ENCODE measurements at regions not wholly inside any gene's neighbourhood (a gene's known extent, or its start where the extent isn't known, plus 50 kb on each side); places are given as distances from the start of the nearest gene placed in this dataset.

DNA sequence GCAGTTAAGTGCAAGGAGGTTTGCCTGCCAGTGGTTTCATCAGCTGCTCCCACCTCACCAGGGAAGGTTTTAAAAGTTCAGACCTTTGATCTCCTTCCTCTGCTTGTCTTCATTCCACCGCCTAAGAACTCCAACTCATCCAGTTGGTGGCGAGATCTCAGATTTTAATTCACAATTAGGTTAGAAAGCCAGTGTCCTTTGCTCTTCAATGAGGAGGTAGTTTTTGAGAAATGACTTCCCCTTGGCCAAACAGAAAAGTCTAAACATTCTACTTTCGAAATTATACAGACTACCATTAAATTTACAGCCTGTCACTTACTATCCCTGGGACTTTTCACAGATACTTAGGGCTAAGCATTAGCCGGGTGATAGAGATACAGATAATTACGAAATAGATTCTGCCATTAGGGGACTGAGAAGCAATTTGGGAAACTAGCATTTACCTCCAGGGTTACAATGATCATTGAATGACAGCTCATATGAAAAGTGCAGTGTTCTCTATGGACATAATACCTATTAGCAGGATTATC, 513.4 kb upstream of the GHITM start:
- no peak overlapping the region for H3K14ac ChIP-seq (ENCODE audit: insufficient read length)
- no peak overlapping the region for H3K4ac ChIP-seq (replicated peaks; ENCODE audit: insufficient read length, low read depth, low read length)
- no peak overlapping the region for H2AK5ac ChIP-seq (ENCODE audit: low read depth, low read length)
- H3K36me3 ChIP-seq (ENCODE audit: control insufficient read depth in 2 of 4, insufficient read depth in 4 of 4, low read length in 3 of 4), result no peaks in the 10 kb centered on the region
- no peaks in the 10 kb centered on the region for H3K4me1 ChIP-seq (replicated peaks in 1 of 4; ENCODE audit: control insufficient read depth in 3 of 4, insufficient read depth in 4 of 4, low read length in 3 of 4)
- DNase-seq (ENCODE audit: low read depth in 1 of 2, low spot score in 2 of 2) (no peak), FAIRE-seq (no peak)
- no peaks in the 10 kb centered on the region for H3K79me1 ChIP-seq (ENCODE audit: low read depth, low read length)
- no peak overlapping the region for H2BK20ac ChIP-seq (ENCODE audit: low read length)
- no peak overlapping the region for H2BK120ac ChIP-seq (replicated peaks; ENCODE audit: low read depth, low read length)
- CTCF ChIA-PET (ENCODE audit: partially characterized antibody), result no interaction called here
- H3K4me2 ChIP-seq (ENCODE audit: insufficient read depth in 1 of 2, low read depth in 2 of 2, low read length in 2 of 2), result no peak overlapping the region
- H4K20me1 ChIP-seq (replicated peaks in 1 of 2; ENCODE audit: control insufficient read depth in 1 of 2, insufficient read depth in 2 of 2, low read length in 2 of 2), result no peaks in the 10 kb centered on the region
- H2BK12ac ChIP-seq (ENCODE audit: low read depth, low read length), result no peak overlapping the region
- no peaks in the 10 kb centered on the region for H3K27me3 ChIP-seq (replicated peaks in 1 of 4; ENCODE audit: control insufficient read depth in 3 of 4, extremely low read depth in 1 of 4, insufficient read depth in 3 of 4, low read length in 3 of 4)
- POLR2A ChIA-PET (ENCODE audit: partially characterized antibody), result no interaction called here
- no peak overlapping the region for H3K9ac ChIP-seq (replicated peaks in 1 of 4; ENCODE audit: extremely low read depth in 1 of 4, low read depth in 3 of 4, low read length in 3 of 4)
- H2BK15ac ChIP-seq (ENCODE audit: low read length), result no peak overlapping the region
- no peak overlapping the region for H4K5ac ChIP-seq (ENCODE audit: insufficient read length, low read depth, low read length)
- no peak overlapping the region for H4K91ac ChIP-seq (replicated peaks; ENCODE audit: insufficient read length, low read length)
- H3K23ac ChIP-seq (ENCODE audit: insufficient read length), result no peak overlapping the region
- H3K9me3 ChIP-seq (ENCODE audit: insufficient read depth in 2 of 2, low read depth in 1 of 2, low read length in 1 of 2), result no peaks in the 10 kb centered on the region
- no peak overlapping the region for H2AFZ ChIP-seq (ENCODE audit: low read length)
- WGBS, 2 experiments (ENCODE audit: extremely low coverage in 1 of 2, insufficient coverage in 1 of 2, insufficient read length in 1 of 2, insufficient replicate concordance in 2 of 2, low coverage in 1 of 2, low lambda C conversion rate in 2 of 2, missing lambda C conversion rate in 1 of 2), result 82% methylated on average over 5 of the region's 5 CpGs; no CpG with 5 or more reads in 1 of the 2 experiments
- no peaks in the 10 kb centered on the region for H3K79me2 ChIP-seq (ENCODE audit: control insufficient read depth in 1 of 2, insufficient read depth in 2 of 2, low read length in 2 of 2)
- H2BK5ac ChIP-seq (ENCODE audit: low read depth, low read length), result no peak overlapping the region
- H4K8ac ChIP-seq (ENCODE audit: extremely low read depth, insufficient read depth, low read length), result no peak overlapping the region
- H3K4me3 ChIP-seq (ENCODE audit: extremely low read depth in 1 of 4, insufficient read depth in 2 of 4, low read depth in 3 of 4, low read length in 4 of 4), result no peak overlapping the region
- H3K18ac ChIP-seq (ENCODE audit: extremely low read depth, low read length), result no peak overlapping the region
- H3K56ac ChIP-seq (replicated peaks; ENCODE audit: insufficient read length, low read depth, low read length), result no peak overlapping the region
- H3K23me2 ChIP-seq (ENCODE audit: low read depth, low read length), result no peaks in the 10 kb centered on the region
- no peak overlapping the region for H3K27ac ChIP-seq (ENCODE audit: low read depth, low read length)
- TF ChIP-seq TEAD4 (IDR thresholded peaks at IDR 0.05; ENCODE audit: low read depth, low read length) (no peak), JUND (IDR thresholded peaks at IDR 0.05; ENCODE audit: low read length) (no peak), CHD1 (IDR thresholded peaks at IDR 0.05; ENCODE audit: low read depth, low read length) (no peak), ASH2L (IDR thresholded peaks at IDR 0.05; ENCODE audit: low read length) (no peak), CREB1 (IDR thresholded peaks at IDR 0.05) (no peak), POLR2A (IDR thresholded peaks at IDR 0.05; ENCODE audit: control extremely low read depth in 1 of 2, low read depth in 2 of 2, low read length in 2 of 2) (no peak), EP300 (IDR thresholded peaks at IDR 0.05; ENCODE audit: borderline replicate concordance in 1 of 2, low read depth in 2 of 2, low read length in 2 of 2) (no peak), SRF (IDR thresholded peaks at IDR 0.05; ENCODE audit: low read depth, low read length) (no peak), FOSL1 (IDR thresholded peaks at IDR 0.05; ENCODE audit: insufficient read depth, low read depth, low read length) (no peak), EZH2 (IDR thresholded peaks at IDR 0.05; ENCODE audit: low read depth, low read length, severe bottlenecking) (no peak), POU5F1 (IDR thresholded peaks at IDR 0.05; ENCODE audit: low read depth, low read length) (no peak), RBBP5 (IDR thresholded peaks at IDR 0.05; ENCODE audit: borderline replicate concordance, low read depth, low read length) (no peak), MAFK (IDR thresholded peaks at IDR 0.05; ENCODE audit: low read depth, low read length) (no peak), TBP (IDR thresholded peaks at IDR 0.05; ENCODE audit: low read depth, low read length) (no peak), RAD21 (IDR thresholded peaks at IDR 0.05 in 1 of 2, conservative IDR thresholded peaks at IDR 0.05 in 1 of 2; ENCODE audit: low read depth in 2 of 2, low read length in 2 of 2) (no peak), RXRA (IDR thresholded peaks at IDR 0.05; ENCODE audit: insufficient read depth, low read depth, low read length) (no peak)
